ENCODE measurements at regions not wholly inside any gene's neighbourhood (a gene's known extent, or its start where the extent isn't known, plus 50 kb on each side); places are given as distances from the start of the nearest gene placed in this dataset.

DNA sequence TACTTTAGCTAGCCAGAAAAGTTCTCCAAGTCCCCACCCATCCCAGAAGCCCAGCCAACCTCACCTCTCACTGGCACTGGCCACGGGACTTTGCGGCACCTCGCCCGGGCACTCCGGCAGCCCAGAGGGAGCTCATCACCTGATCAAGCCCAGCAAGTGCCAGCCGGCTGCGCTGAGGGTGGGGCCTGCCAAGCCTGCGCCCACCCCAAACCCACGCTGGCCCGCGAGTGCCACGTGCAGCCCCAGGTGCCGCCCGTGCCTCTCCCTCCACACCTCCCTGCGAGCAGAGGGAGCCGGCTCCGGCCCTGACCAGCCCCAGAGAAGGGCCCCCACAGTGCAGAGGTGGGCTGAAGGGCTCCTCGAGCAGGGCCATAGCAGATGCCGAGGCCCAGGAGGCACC, 585.0 kb upstream of the HS6ST1 start:
- no peak for DNase-seq
- intact Hi-C loops (cut with DNase I), result no loop called here

- intact Hi-C loops (cut with DNase I), result no loop called here
- DNase-seq, result no peak
Observed at GRCh38 chr2:128911276-128911675, 592.6 kb upstream of the HS6ST1 start.

- DNase-seq, result no peak
- intact Hi-C loops (cut with DNase I), result no loop called here
Observed at GRCh38 chr2:128914320-128914719, 595.7 kb upstream of the HS6ST1 start.

DNA sequence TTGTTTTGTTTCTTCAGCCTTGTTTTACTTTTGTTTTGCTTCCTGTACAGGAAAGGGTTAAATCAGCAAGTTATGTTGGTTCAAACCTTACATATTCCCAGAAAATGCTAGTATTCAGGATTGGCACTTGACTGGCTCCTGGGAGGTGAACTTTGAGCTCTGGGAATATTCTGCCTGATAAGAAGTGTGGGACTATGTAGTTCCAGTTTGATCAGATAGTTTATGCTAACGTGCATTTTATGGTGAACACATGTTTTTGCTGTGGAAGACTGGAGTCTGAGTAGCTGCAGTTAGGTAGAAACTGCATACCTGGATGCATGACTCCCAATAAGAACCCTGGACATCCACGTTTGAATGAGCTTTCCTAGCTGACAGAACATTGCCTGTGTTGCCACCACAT, 603.1 kb upstream of the HS6ST1 start:
- no peak for DNase-seq

GRCh38 chr2:128922154-128922553, 603.5 kb upstream of the HS6ST1 start:
- no peak for DNase-seq
- intact Hi-C loops (cut with DNase I), result no loop called here

More for the DNA sequence above, 603.1 kb upstream of the HS6ST1 start:
- intact Hi-C loops (cut with DNase I), result no loop called here

- intact Hi-C loops (cut with DNase I), result no loop called here
- DNase-seq, result no peak
Observed at GRCh38 chr2:128925631-128926030, 607.0 kb upstream of the HS6ST1 start.

GRCh38 chr2:128930101-128930500, 611.4 kb upstream of the HS6ST1 start:
- DNase-seq, result no peak
- intact Hi-C loops (cut with DNase I), result no loop called here

- no peak for DNase-seq
- intact Hi-C loops (cut with DNase I), result no loop called here
Observed at GRCh38 chr2:128940378-128940777, 621.7 kb upstream of the HS6ST1 start.

- peak in 1 of 10 donors; percentile 74 for DNase-seq
- intact Hi-C loops (cut with DNase I), result no loop called here
Observed at GRCh38 chr2:128941751-128942150, 623.1 kb upstream of the HS6ST1 start.

GRCh38 chr2:128949360-128949759, 630.7 kb upstream of the HS6ST1 start:
- intact Hi-C loops (cut with DNase I), result no loop called here
- no peak for DNase-seq

- intact Hi-C loops (cut with DNase I), result no loop called here
- no peak for DNase-seq
Observed at GRCh38 chr2:128950758-128951157, 632.1 kb upstream of the HS6ST1 start.

- no peak for DNase-seq
- intact Hi-C loops (cut with DNase I), result no loop called here
Observed at GRCh38 chr2:128958241-128958640, 639.6 kb upstream of the HS6ST1 start.

GRCh38 chr2:128967646-128968045, 649.0 kb upstream of the HS6ST1 start:
- intact Hi-C loops (cut with DNase I), result no loop called here
- no peak for DNase-seq

DNA sequence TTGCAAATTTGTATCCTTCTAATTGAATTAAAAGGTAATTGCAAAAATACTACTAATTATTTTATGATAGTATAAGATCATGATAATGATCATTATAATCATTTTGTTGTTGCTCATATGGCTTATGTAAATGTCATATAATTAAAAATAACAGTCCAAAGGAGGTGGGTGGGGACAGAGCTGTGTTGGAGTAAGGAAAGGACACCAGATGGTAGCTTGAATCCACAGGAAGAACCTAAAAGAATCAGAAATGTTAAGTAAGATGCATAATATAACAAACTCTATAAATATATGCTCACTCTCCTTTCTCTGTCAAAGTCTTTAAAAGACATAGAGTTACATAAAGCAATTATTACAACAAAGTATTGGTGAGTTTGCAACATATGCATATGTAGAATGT, 650.7 kb upstream of the HS6ST1 start:
- intact Hi-C loops (cut with DNase I), result no loop called here
- no peak for DNase-seq

- DNase-seq, result no peak
- intact Hi-C loops (cut with DNase I), result no loop called here
Observed at GRCh38 chr2:128970332-128971116, 651.9 kb upstream of the HS6ST1 start.

GRCh38 chr2:128973566-128973965, 654.9 kb upstream of the HS6ST1 start:
- DNase-seq, result no peak
- intact Hi-C loops (cut with DNase I), result no loop called here

DNA sequence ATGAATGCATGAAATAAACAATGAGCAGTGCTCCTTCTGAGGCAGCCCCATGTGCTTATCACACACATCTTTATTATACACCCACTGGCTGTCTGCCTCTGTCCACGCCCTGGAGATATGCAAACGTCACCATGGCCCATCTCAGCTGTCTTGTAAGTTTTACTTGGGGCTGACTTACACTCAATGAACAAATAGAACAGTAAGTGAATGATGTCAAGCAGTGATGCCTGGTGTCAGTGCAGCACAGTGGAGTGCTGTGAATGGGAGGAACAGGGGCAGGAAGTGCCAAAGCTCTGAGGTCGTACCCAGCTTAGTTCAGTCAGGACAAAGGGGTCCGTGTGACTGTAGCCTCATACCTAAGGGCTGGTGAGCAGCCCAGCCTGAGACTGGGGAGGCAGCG, 659.5 kb upstream of the HS6ST1 start:
- intact Hi-C loops (cut with DNase I), result no loop called here
- DNase-seq, result no peak

- intact Hi-C loops (cut with DNase I), result no loop called here
- peak in 1 of 10 donors; percentile 52 for DNase-seq
Observed at GRCh38 chr2:128979182-128979581, 660.5 kb upstream of the HS6ST1 start.

DNA sequence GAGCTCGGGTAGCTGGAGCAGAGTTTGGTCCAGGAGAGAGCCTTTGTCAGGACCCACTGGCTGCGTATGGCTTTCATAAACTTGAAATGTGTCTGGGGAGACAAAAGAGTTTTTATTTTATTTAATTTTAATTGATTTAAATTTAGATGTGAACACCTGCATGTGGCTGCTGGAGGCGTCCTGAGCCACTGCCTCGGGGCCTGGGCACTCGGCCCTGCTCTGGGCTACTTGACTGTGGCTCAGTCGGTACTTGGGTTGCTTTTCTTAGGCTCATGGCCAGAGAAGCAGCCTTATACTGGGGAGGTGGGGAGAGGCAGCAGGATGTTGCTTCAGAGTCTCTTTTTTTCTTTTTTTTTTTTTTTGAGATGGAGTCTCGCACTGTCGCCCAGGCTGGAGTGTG, 661.8 kb upstream of the HS6ST1 start:
- intact Hi-C loops (cut with DNase I), result no loop called here

GRCh38 chr2:128981353-128981752, 662.7 kb upstream of the HS6ST1 start:
- intact Hi-C loops (cut with DNase I), result no loop called here
- DNase-seq, result no peak

More for the DNA sequence above, 661.8 kb upstream of the HS6ST1 start:
- DNase-seq, result no peak

- no peak for DNase-seq
- intact Hi-C loops (cut with DNase I), result no loop called here
Observed at GRCh38 chr2:128982001-128982400, 663.3 kb upstream of the HS6ST1 start.

DNA sequence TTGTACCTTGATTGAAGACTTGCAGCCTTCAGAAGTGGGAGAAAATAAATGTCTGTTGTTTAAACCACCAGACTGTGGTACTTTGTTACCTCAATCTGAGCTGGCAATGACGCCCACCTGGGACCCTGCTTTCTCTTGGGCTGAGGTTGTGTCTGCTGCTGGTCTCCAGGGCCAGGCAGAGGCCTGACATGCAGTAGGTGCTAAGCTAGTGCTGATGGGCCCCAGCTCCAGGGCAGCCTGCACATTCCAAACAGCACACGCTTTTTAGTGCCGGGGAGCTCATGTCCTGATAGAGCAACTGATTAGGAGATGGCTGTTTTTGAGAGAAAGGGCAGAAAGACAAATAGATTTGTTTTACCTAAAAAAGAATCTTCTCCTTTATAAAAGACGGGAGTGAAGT, 664.0 kb upstream of the HS6ST1 start:
- DNase-seq, result no peak
- intact Hi-C loops (cut with DNase I), result no loop called here

- intact Hi-C loops (cut with DNase I), result no loop called here
- no peak for DNase-seq
Observed at GRCh38 chr2:128983094-128983493, 664.4 kb upstream of the HS6ST1 start.

Measured in posterior cingulate gyrus (tissue), 11 donors.